GM12873 (cell line): ENCODE measurements at regions not wholly inside any gene's neighbourhood (a gene's known extent, or its start where the extent isn't known, plus 50 kb on each side); places are given as distances from the start of the nearest gene placed in this dataset.
A peak's percentile ranks its signal among the peaks of the same experiment; 100 is the strongest.

Source experiments
- TF ChIP-seq, protein P1 (sequence below): IDR thresholded peaks from 2 replicates; pipeline ENCODE4 v1.5.1; 2012; ENCODE audit warnings: low read depth, mild to moderate bottlenecking, moderate library complexity, low read length, control low read depth; ENCODE audit not compliant: insufficient read depth; ENCODE audit errors: missing control alignments

DNA sequence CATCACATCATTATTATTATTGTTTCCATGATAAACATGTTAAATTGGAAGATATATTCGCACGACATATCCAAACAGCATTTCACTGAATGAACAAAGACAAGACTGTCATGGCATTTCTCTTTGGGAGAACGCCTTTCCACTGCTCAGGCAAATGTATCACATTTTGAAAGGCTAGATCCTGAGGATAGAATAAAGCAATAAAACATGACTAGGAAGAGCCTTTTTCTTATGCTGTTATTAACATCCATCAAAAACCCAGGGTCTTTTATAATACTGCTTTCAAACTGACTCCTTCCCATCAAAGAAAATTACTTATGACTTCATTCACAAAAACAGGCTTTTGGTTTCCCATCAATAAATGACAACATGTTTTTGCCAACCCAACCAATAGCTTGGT lies 630.9 kb downstream of the TMTC2 start:
- TF ChIP-seq, protein P1, sequence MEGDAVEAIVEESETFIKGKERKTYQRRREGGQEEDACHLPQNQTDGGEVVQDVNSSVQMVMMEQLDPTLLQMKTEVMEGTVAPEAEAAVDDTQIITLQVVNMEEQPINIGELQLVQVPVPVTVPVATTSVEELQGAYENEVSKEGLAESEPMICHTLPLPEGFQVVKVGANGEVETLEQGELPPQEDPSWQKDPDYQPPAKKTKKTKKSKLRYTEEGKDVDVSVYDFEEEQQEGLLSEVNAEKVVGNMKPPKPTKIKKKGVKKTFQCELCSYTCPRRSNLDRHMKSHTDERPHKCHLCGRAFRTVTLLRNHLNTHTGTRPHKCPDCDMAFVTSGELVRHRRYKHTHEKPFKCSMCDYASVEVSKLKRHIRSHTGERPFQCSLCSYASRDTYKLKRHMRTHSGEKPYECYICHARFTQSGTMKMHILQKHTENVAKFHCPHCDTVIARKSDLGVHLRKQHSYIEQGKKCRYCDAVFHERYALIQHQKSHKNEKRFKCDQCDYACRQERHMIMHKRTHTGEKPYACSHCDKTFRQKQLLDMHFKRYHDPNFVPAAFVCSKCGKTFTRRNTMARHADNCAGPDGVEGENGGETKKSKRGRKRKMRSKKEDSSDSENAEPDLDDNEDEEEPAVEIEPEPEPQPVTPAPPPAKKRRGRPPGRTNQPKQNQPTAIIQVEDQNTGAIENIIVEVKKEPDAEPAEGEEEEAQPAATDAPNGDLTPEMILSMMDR, result no peak

- TF ChIP-seq, protein P1, result no peak
These were observed 627.1 kb downstream of the TMTC2 start for GRCh38 chr12:83313827-83314226.

GRCh38 chr12:83313322-83313721 lies 626.6 kb downstream of the TMTC2 start:
- TF ChIP-seq, protein P1, result no peak

DNA sequence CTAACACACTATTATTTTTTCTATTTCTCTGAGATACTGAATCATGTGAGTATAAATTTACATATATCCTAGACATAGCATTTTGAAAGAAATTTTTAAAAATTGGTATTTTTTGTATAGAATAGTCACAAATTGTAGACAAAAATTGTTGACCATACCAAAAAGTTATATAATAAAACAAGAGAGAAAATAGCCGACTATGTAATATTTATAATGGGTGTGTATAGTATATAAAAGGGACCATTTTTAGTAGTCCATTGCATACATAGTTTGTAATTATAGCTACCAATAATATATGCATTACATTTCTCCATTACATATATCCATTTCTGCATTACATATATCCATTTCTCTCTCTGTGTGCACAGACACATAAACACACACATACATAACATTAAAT lies 590.2 kb downstream of the TMTC2 start:
- TF ChIP-seq, protein P1, result no peak

DNA sequence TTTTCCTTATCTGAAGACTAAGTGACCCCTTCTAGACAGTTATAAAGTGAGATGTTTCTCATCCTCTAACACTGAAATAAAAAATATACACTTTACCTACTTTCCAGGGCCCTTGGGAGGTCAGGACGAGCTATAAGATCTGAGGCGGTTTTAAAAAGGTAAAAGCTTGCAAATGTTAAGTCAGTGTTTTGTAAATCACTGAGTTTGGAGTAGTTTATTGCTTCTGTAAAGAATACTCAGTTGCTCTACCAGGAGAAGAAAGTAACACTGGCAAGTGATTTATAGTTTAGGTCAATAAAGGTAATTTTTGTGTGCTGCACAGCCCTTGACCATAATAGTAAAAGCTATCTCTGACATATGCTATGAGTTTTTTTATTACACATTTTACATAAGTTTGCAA lies 584.5 kb downstream of the TMTC2 start:
- TF ChIP-seq, protein P1, result no peak

GRCh38 chr12:83265808-83266207 lies 579.1 kb downstream of the TMTC2 start:
- TF ChIP-seq, protein P1, result no peak

GRCh38 chr12:83261998-83262397 lies 575.3 kb downstream of the TMTC2 start:
- TF ChIP-seq, protein P1, result peak; percentile 20
